ENCODE measurements at regions not wholly inside any gene's neighbourhood (a gene's known extent, or its start where the extent isn't known, plus 50 kb on each side); places are given as distances from the start of the nearest gene placed in this dataset.

- TF ChIP-seq REST (IDR thresholded peaks at IDR 0.05; ENCODE audit: low read depth, low read length) (no peak), FOXM1 (IDR thresholded peaks at IDR 0.05; ENCODE audit: low read depth) (no peak), EZH2phosphoT487 (IDR thresholded peaks at IDR 0.05; ENCODE audit: borderline replicate concordance, low read depth) (no peak), RAD21 (IDR thresholded peaks at IDR 0.05; ENCODE audit: low read length) (no peak), TEAD4 (IDR thresholded peaks at IDR 0.05; ENCODE audit: borderline replicate concordance, insufficient read depth) (no peak), USF1 (IDR thresholded peaks at IDR 0.05; ENCODE audit: borderline replicate concordance, low read depth) (no peak), RFX5 (IDR thresholded peaks at IDR 0.05; ENCODE audit: low read length) (no peak), NFIC (IDR thresholded peaks at IDR 0.05; ENCODE audit: borderline replicate concordance) (peak; percentile 58; the same call in 1 of the 2 replicates), MEF2A (IDR thresholded peaks at IDR 0.05; ENCODE audit: borderline replicate concordance, low read depth) (no peak), RXRA (IDR thresholded peaks at IDR 0.05; ENCODE audit: borderline replicate concordance, low read depth) (no peak; the same call in 1 of the 2 replicates), FOXJ3 (CRISPR knock-in tag; IDR thresholded peaks at IDR 0.05) (no peak), NRF1 (IDR thresholded peaks at IDR 0.05; ENCODE audit: low read depth, low read length) (no peak), GABPA (IDR thresholded peaks at IDR 0.05; ENCODE audit: low read depth) (no peak)
Observed at GRCh38 chr7:47653550-47654411, 71.9 kb upstream of the TNS3 start (continued).

GRCh38 chr7:47652591-47652990 is 70.7 kb upstream of the TNS3 start:
- DNase-seq, result no peak
- CTCF ChIA-PET, result interaction anchor here (0.7 to 1.1 kb wide), 3 partner anchors 9 to 94 kb away, joined by 3 read pairs; no protein-coding TSS in a partner anchor
- Histone ChIP-seq H3K9me3 (no peaks in the 10 kb centered on the region), H3K4me2 (no peak overlapping the region), H3K9me2 (no peaks in the 10 kb centered on the region), H4K20me1 (ENCODE audit: insufficient read depth) (no peaks in the 10 kb centered on the region), H3K27ac (ENCODE audit: low read depth in 2 of 2, low read length in 1 of 2) (peak overlapping the region in 1 of 2 experiments; percentile 99; a peak in 2 of 4 replicates), H3K36me3 (replicated peaks in 1 of 2; ENCODE audit: control insufficient read depth in 1 of 2, insufficient read depth in 2 of 2, low read length in 1 of 2) (no peaks in the 10 kb centered on the region), H3F3A (replicated peaks; ENCODE audit: insufficient read depth) (peaks cover 25% of the 10 kb centered on the region), H3K79me2 (ENCODE audit: insufficient read depth) (no peaks in the 10 kb centered on the region), H3K27me3 (ENCODE audit: insufficient read depth) (no peaks in the 10 kb centered on the region), H3K4me3 (ENCODE audit: low read depth in 2 of 2, low read length in 1 of 2) (no peak overlapping the region), H3K4me1 (ENCODE audit: control insufficient read depth in 1 of 2, insufficient read depth in 2 of 2, low read depth in 1 of 2, low read length in 1 of 2) (peaks cover 7 to 25% of the 10 kb centered on the region in 2 experiments; a peak in 3 of 4 replicates), H3K9ac (peak overlapping the region; percentile 75; the same call in 1 of the 2 replicates), H2AFZ (ENCODE audit: low read depth) (no peak overlapping the region)
- TF ChIP-seq NRF1 (IDR thresholded peaks at IDR 0.05; ENCODE audit: low read depth, low read length) (no peak), RFX5 (IDR thresholded peaks at IDR 0.05; ENCODE audit: low read length) (no peak), FOXJ3 (CRISPR knock-in tag; IDR thresholded peaks at IDR 0.05) (no peak), YY1 (IDR thresholded peaks at IDR 0.05; ENCODE audit: low read depth) (no peak), CTCF (IDR thresholded peaks at IDR 0.05) (no peak), PBX3 (IDR thresholded peaks at IDR 0.05) (no peak)
- 95% methylated on average over 2 of the region's 2 CpGs for WGBS (ENCODE audit: low lambda C conversion rate)
- POLR2A ChIA-PET, result no interaction called here

All from SK-N-SH (cell line).